ENCODE measurements at regions not wholly inside any gene's neighbourhood (a gene's known extent, or its start where the extent isn't known, plus 50 kb on each side); places are given as distances from the start of the nearest gene placed in this dataset.

DNA sequence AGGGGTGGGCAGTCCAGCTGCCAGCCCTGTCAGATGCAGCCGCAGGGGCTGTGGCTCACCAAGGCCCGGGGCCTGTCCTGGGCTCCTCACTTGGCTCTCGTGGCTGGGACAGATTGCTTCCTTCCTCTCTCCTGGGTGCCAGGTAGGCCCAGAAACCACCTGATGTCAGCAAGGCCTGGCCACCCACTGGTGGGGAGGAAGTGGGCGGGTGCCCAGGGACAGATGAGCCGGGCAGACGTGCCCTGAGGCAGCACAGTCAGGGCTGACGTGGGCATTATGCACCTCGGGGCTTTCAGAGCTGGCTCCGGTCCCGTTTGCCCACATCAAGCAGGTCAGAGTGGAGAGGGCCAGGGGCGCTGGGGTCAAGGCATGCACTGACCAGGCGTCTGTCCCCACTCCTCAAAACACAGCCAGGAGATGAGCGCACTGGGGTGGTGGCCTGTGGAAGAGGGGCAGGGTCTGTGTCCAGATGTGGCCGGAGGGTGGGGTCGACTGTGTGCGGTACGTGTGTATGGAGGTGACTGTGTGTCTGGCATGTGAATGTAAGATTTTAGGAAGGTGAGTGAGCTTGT is 133.2 kb upstream of the PTPN1 start:
- intact Hi-C loops (cut with DNase I): loop anchor here in 1 of 2 donors (10.0 kb wide), 1 partner anchor 62 kb away; no protein-coding TSS in a partner anchor
- Histone ChIP-seq H3K36me3 (no peaks in the 10 kb centered on the region), H3K27ac (no peak overlapping the region), H3K27me3 (no peaks in the 10 kb centered on the region), H3K4me1 (peaks cover 0 to 36% (median 15%) of the 10 kb centered on the region in 4 donors), H3K9me3 (no peaks in the 10 kb centered on the region), H3K4me3 (no peak overlapping the region)
- peak in 2 of 3 donors; percentile 36 to 53 for DNase-seq
- WGBS (ENCODE audit: insufficient coverage, low coverage, low lambda C conversion rate, missing lambda C conversion rate): 100% methylated on average over 2 of the region's 17 CpGs
- no peak for ATAC-seq
- TF ChIP-seq POLR2A (IDR thresholded peaks at IDR 0.05) (no peak), CTCF (IDR thresholded peaks at IDR 0.05) (no peak)

- Histone ChIP-seq H3K36me3 (no peaks in the 10 kb centered on the region), H3K27ac (peak overlapping the region; percentile 67 to 77 (median 77)), H3K27me3 (no peaks in the 10 kb centered on the region), H3K4me3 (no peak overlapping the region), H3K4me1 (peaks cover 0 to 42% (median 16%) of the 10 kb centered on the region in 4 donors), H3K9me3 (no peaks in the 10 kb centered on the region)
- WGBS (ENCODE audit: insufficient coverage, low coverage, low lambda C conversion rate, missing lambda C conversion rate): 58% methylated on average over 13 of the region's 14 CpGs
- DNase-seq (peak in 1 of 3 donors; percentile 44), ATAC-seq (no peak)
- TF ChIP-seq CTCF (IDR thresholded peaks at IDR 0.05): no peak
- TF ChIP-seq POLR2A (IDR thresholded peaks at IDR 0.05): no peak
- intact Hi-C loops (cut with DNase I): loop anchor here in 1 of 2 donors (10.0 kb wide), 1 partner anchor 64 kb away; no protein-coding TSS in a partner anchor
Observed at GRCh38 chr20:50378170-50379000, 131.8 kb upstream of the PTPN1 start.

GRCh38 chr20:50379049-50379990 is 130.9 kb upstream of the PTPN1 start:
- Histone ChIP-seq H3K9me3 (no peaks in the 10 kb centered on the region), H3K36me3 (no peaks in the 10 kb centered on the region), H3K4me1 (peaks cover 0 to 49% (median 19%) of the 10 kb centered on the region in 4 donors), H3K27me3 (no peaks in the 10 kb centered on the region), H3K27ac (peak overlapping the region; percentile 67 to 77 (median 77)), H3K4me3 (no peak overlapping the region)
- WGBS (ENCODE audit: insufficient coverage, low coverage, low lambda C conversion rate, missing lambda C conversion rate): 11% methylated on average over 22 of the region's 38 CpGs
- DNase-seq (peak; percentile 86 to 92 (median 86)), ATAC-seq (peak; percentile 63 to 79 (median 73))
- intact Hi-C loops (cut with DNase I): loop anchor here in 1 of 2 donors (10.0 kb wide), 1 partner anchor 65 kb away; no protein-coding TSS in a partner anchor
- TF ChIP-seq CTCF (IDR thresholded peaks at IDR 0.05) (no peak), POLR2A (IDR thresholded peaks at IDR 0.05) (peak; percentile 79)

Measured in right lobe of liver (tissue), 6 donors.